ENCODE measurements at regions not wholly inside any gene's neighbourhood (a gene's known extent, or its start where the extent isn't known, plus 50 kb on each side); places are given as distances from the start of the nearest gene placed in this dataset.

GRCh38 chr5:74268297-74268696 lies 372.2 kb downstream of the ENC1 start:
- H3K36me3 ChIP-seq (ENCODE audit: insufficient read depth, low read length), result no peaks in the 10 kb centered on the region
- no peak overlapping the region for H2AFZ ChIP-seq (ENCODE audit: low read depth, low read length)
- no peaks in the 10 kb centered on the region for H3K79me2 ChIP-seq (replicated peaks; ENCODE audit: insufficient read depth, low read length)
- H3K27me3 ChIP-seq (ENCODE audit: insufficient read depth, low read depth, low read length), result no peaks in the 10 kb centered on the region
- H3K27ac ChIP-seq (ENCODE audit: low read length), result no peak overlapping the region
- H3K4me2 ChIP-seq (ENCODE audit: low read length), result no peak overlapping the region
- no peaks in the 10 kb centered on the region for H4K20me1 ChIP-seq (ENCODE audit: insufficient read depth)
- no peaks in the 10 kb centered on the region for H3K9me2 ChIP-seq (ENCODE audit: insufficient read depth, low read length)
- no peak for TF ChIP-seq REST (IDR thresholded peaks at IDR 0.05; ENCODE audit: borderline replicate concordance)
- no peak for TF ChIP-seq EZH2 (IDR thresholded peaks at IDR 0.05; ENCODE audit: borderline replicate concordance, insufficient read depth, low read length, poor library complexity, severe bottlenecking)
- TF ChIP-seq MXI1 (conservative IDR thresholded peaks at IDR 0.05; ENCODE audit: poor library complexity, severe bottlenecking), result no peak
- TF ChIP-seq SMC3 (conservative IDR thresholded peaks at IDR 0.05; ENCODE audit: poor library complexity), result no peak
- TF ChIP-seq RAD21 (conservative IDR thresholded peaks at IDR 0.05), result no peak
- no peak for TF ChIP-seq POLR2AphosphoS5 (IDR thresholded peaks at IDR 0.05)
- TF ChIP-seq TAF1 (IDR thresholded peaks at IDR 0.05; ENCODE audit: low read depth), result no peak
- no peak for TF ChIP-seq EP300 (conservative IDR thresholded peaks at IDR 0.05; ENCODE audit: poor library complexity, severe bottlenecking)
- no peak for TF ChIP-seq CTCF (IDR thresholded peaks at IDR 0.05; ENCODE audit: poor library complexity, severe bottlenecking)
- H3K4me3 ChIP-seq (ENCODE audit: low read length), result no peak overlapping the region
- H3K9ac ChIP-seq (ENCODE audit: low read length), result no peak overlapping the region
- no peaks in the 10 kb centered on the region for H3K9me3 ChIP-seq (ENCODE audit: low read length)
- H3F3A ChIP-seq (ENCODE audit: insufficient read depth, low read length, poor library complexity, severe bottlenecking), result no peaks in the 10 kb centered on the region

- no peaks in the 10 kb centered on the region for H3K36me3 ChIP-seq (ENCODE audit: insufficient read depth, low read length)
- no peak overlapping the region for H3K27ac ChIP-seq (ENCODE audit: low read length)
- no peaks in the 10 kb centered on the region for H3F3A ChIP-seq (ENCODE audit: insufficient read depth, low read length, poor library complexity, severe bottlenecking)
- no peaks in the 10 kb centered on the region for H4K20me1 ChIP-seq (ENCODE audit: insufficient read depth)
- H3K4me2 ChIP-seq (ENCODE audit: low read length), result no peak overlapping the region
- H3K79me2 ChIP-seq (replicated peaks; ENCODE audit: insufficient read depth, low read length), result no peaks in the 10 kb centered on the region
- no peaks in the 10 kb centered on the region for H3K9me3 ChIP-seq (ENCODE audit: low read length)
- H3K27me3 ChIP-seq (ENCODE audit: insufficient read depth, low read depth, low read length), result no peaks in the 10 kb centered on the region
- no peak overlapping the region for H2AFZ ChIP-seq (ENCODE audit: low read depth, low read length)
- no peaks in the 10 kb centered on the region for H3K9me2 ChIP-seq (ENCODE audit: insufficient read depth, low read length)
- no peak overlapping the region for H3K9ac ChIP-seq (ENCODE audit: low read length)
- H3K4me3 ChIP-seq (ENCODE audit: low read length), result no peak overlapping the region
- TF ChIP-seq REST (IDR thresholded peaks at IDR 0.05; ENCODE audit: borderline replicate concordance), result no peak
- TF ChIP-seq SMC3 (conservative IDR thresholded peaks at IDR 0.05; ENCODE audit: poor library complexity), result no peak
- no peak for TF ChIP-seq TAF1 (IDR thresholded peaks at IDR 0.05; ENCODE audit: low read depth)
- TF ChIP-seq POLR2AphosphoS5 (IDR thresholded peaks at IDR 0.05), result no peak
- TF ChIP-seq EP300 (conservative IDR thresholded peaks at IDR 0.05; ENCODE audit: poor library complexity, severe bottlenecking), result no peak
- TF ChIP-seq RAD21 (conservative IDR thresholded peaks at IDR 0.05), result no peak
- no peak for TF ChIP-seq MXI1 (conservative IDR thresholded peaks at IDR 0.05; ENCODE audit: poor library complexity, severe bottlenecking)
- TF ChIP-seq CTCF (IDR thresholded peaks at IDR 0.05; ENCODE audit: poor library complexity, severe bottlenecking), result no peak
- no peak for TF ChIP-seq EZH2 (IDR thresholded peaks at IDR 0.05; ENCODE audit: borderline replicate concordance, insufficient read depth, low read length, poor library complexity, severe bottlenecking)
Observed at GRCh38 chr5:74266836-74267235, 373.7 kb downstream of the ENC1 start.
